EH (cell line): ENCODE measurements at regions not wholly inside any gene's neighbourhood (a gene's known extent, or its start where the extent isn't known, plus 50 kb on each side); places are given as distances from the start of the nearest gene placed in this dataset.
"Not testable (repeated sequence)": the region's sequence is repeated elsewhere in the genome, so short reads cannot be mapped to it uniquely, and the experiment has no call there.

ENCODE experiments used
- DNase-seq: peaks from one replicate; pipeline ENCODE4 v3.0.0-alpha.2; 2015; ENCODE audit warnings: low read depth

DNA sequence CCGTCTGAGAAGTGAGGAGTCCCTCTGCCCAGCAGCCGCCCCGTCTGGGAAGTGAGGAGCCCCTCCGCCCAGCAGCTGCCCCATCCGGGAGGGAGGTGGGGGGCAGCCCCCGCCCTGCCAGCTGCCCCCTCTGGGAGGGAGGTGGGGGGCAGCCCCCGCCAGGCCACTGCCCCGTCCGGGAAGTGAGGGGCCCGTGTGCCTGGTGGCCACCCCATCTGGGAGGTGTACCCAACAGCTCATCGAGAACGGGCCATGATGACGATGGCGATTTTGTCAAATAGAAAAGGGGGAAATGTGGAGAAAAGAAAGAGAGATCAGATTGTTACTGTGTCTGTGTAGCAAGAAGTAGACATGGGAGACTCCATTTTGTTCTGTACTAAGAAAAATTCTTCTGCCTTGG is 208.8 kb downstream of the KDM5D start:
- not testable (repeated sequence) for DNase-seq

- DNase-seq = no peak
Measured at GRCh38 chrY:19521976-19522375, 222.6 kb downstream of the KDM5D start.

GRCh38 chrY:19503092-19503449 is 241.5 kb downstream of the KDM5D start:
- no peak for DNase-seq

- DNase-seq = no peak
Measured at GRCh38 chrY:19502169-19503091, 242.1 kb downstream of the KDM5D start.

GRCh38 chrY:19498556-19498955 is 246.0 kb downstream of the KDM5D start:
- no peak for DNase-seq

GRCh38 chrY:19487494-19487893 is 257.0 kb downstream of the KDM5D start:
- no peak for DNase-seq

DNA sequence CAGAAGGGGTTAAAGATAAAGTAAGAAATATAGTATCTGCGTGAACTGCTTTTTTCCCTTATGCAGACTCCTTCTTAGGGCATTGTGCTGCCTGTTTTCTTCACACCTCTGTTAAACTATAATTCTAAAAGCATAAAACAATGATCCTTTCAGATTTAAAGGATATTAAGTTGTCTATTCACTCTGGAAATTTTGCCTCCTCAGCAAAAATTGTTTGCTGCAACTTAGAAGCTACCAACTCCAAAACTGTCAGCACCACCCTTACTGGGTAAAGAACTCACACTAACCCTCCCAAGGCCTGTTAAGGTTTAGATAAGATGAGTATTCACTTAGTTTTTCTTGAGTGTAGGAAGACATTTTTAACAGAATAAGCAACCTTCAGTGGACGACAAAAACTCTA is 259.5 kb downstream of the KDM5D start:
- DNase-seq = no peak

DNA sequence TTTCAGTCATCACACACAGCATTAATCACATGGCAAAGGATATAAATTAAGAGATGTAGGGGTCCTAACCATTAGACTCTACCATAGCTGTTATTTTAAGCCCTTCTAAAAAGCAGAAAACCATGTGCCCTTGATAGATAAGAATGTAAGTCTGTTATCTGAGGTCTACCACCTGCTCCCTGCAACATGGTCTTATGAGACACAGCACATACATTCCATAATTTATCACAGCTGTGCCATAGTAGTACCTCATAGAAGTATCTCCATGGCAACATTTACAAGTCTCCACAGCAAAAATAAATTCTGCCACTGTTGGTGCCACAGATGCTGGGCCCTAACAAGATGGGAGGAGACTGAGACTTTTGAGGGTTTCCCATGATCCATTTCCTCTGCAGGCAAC is 265.4 kb downstream of the KDM5D start:
- DNase-seq = no peak

- DNase-seq = no peak
Measured at GRCh38 chrY:19477959-19478358, 266.6 kb downstream of the KDM5D start.

GRCh38 chrY:19465809-19466208 is 278.7 kb downstream of the KDM5D start:
- DNase-seq = no peak

- no peak for DNase-seq
Measured at GRCh38 chrY:19456855-19457448, 287.6 kb downstream of the KDM5D start.

DNA sequence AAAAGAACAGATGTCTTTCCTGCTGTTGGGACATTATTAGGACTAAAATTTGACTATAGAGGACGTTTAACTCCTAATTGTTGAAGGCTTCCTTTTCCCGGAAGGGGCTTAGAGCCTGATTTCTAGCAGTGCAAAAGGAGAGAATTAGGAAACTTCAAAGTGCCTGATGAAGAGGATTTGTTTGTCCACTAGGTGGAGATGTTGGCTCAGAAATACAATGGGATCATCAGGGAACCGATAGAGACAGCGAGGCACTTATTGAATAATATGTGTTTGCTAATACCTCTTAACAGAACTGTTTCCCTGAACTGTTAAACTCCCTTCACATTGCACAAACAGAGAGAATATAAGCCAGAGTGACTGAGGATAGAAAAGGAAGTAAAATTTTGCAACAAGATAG is 311.5 kb downstream of the KDM5D start:
- DNase-seq = peak; percentile 51

DNA sequence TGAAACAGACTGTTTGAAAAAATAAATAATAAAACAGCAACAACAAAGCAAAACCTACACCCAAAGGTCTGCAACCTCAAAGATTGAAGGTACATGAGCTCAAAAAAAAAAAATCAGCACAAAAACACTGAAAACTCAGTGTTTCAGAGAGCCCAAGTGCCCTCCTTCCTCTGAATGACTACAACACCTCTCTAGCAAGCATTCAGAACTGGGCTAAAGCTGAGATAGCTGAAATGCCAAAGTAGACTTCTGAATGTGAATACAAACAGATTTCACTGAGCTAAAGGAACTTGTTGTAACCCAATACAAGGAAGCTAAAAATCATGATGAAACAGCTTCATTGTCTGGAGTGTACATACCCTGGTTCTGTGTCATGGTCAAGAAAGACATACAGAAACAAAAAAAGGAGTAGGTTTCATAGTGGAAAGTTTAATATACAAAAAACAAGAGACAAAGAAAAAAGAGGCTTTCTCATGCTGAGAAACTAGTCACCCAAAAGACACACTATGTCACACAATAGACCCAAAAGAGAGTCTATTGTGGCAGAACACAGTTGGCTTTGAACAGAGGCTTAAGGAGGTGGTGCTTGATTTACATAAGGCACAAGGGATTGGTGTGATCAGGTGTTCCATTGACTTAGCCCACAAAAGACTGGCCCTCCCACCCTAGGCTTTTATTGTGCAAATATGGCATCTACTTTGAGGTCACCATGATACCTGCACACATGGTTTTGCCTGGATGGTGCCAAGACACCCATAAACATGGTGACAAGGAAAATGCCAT is 316.6 kb downstream of the KDM5D start:
- DNase-seq = no peak

- not testable (repeated sequence) for DNase-seq
Measured at GRCh38 chrY:19427191-19427590, 317.3 kb downstream of the KDM5D start.

DNA sequence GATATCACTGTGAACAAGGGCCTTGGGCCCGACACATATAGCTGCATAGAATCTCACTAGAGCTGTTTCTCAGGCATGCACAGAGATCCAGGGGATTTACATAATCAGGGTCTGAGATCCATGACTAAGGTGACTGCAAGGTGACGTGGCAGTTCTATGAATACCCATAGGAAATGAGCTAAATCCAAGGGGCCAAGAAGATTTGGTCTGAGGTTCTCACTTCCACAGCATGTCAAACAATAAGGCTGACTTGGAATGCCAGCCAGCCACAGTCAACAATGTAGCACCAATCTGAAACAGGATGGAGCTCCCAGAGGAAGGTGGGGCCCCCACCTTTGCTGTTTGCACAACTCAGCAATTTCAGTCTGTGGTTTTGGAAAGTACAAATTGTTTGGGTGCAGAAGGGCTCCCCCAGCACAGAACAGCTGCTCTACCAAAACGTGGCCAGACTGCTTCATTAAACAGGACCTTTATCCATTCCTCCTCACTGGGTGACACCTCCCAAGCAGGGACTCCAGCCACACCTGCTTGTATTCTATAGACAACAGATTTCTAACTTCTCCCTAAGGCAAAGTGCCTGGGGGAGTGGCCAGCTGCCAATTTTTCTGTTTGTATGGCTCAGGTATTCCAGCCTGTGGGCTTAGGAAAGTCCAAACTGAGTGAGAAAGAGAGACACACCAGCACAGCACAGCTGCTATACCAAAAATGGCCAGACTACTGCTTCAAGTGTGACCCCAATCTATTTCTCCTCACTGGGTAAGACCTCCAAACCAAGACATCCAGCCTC is 333.4 kb downstream of the KDM5D start:
- no peak for DNase-seq

- no peak for DNase-seq
Measured at GRCh38 chrY:19406246-19406645, 338.3 kb downstream of the KDM5D start.

- DNase-seq = no peak
Measured at GRCh38 chrY:19405598-19405997, 338.9 kb downstream of the KDM5D start.

DNA sequence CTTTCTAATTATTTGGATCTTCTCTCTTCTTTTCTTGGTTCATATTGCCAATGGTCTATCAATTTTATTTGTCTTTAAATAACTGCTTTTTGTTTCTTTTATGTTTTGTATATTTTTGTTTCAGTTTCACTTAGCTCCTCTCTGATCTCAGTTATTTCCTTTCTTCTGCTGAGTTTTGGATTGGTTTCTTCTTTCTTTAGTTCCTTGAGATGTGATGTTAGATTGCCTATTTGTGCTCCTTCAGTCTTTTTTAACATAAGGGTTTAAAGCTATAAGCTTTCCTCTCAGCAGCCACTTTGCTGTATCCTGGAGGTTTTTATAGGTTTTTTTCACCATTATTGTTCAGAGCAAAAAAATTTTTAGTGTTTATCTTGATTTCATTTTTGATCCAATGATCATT is 351.6 kb downstream of the KDM5D start:
- no peak for DNase-seq

GRCh38 chrY:19391922-19392321 is 352.6 kb downstream of the KDM5D start:
- DNase-seq = no peak

DNA sequence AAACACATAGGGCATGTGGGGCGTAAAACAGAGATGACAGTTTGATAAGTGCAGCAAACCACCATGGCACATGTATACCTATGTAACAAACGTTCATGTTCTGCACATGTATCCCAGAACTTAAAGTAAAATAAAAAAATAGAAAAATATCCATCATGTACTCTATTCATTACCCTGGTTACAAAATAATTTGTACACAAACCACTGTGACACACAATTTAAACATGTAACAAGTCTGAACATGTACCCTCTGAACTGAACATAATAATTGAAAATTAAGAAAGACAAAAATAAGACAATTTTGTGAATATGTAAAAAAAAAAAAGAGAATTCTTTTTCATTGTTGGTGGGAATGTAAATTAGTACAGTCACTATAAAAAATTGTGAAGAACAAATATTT is 379.2 kb downstream of the KDM5D start:
- no peak for DNase-seq

DNA sequence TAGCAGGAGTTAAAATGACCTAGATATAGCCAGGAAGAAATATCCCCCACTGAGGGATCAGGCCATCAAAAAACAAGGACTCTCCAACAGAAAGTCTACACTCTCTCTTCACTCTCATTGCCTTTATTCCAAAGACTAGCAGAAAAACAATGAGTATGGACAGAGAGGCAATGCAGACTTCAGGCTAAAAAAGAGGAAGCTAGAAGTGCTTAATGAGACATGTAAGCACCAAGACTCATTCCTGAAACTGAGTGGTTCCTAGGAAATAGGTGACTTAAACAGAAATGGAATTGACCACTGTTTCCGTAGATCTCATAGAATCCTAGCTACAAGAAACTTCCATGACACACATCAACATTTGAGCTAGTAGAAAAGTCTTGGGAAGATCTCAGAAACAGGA is 387.3 kb downstream of the KDM5D start:
- no peak for DNase-seq

DNA sequence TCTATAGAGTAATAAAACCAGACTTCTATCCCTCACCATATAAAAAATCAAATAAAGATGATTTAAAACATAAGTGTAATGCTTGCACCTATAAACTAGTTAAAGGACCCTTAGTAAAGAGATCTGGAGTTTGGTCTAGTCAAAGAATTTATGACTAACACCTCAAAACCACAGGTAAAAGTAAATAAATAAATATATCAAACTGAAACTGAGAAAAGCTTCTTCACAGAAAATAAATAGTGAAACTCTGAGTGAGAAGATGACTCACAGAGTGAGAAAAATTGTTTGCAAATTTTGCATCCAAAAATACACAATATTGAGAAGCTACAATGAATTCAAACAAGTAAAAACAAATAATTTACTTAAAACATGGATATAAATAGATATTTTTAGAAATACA is 387.8 kb downstream of the KDM5D start:
- DNase-seq = no peak
